Endothelial cell (in vitro differentiated cells): ENCODE measurements at regions not wholly inside any gene's neighbourhood (a gene's known extent, or its start where the extent isn't known, plus 50 kb on each side); places are given as distances from the start of the nearest gene placed in this dataset.

Experiments
- DNase-seq: peaks from one replicate; pipeline ENCODE4 v3.0.0; 2021; ENCODE audit warnings: low spot score
- H3K27ac Mint-ChIP-seq: one replicate; pipeline ENCODE4 v1.8.0; 2021; ENCODE audit warnings: mixed read lengths, inconsistent platforms; ENCODE audit not compliant: unreplicated experiment
- H3K27me3 Mint-ChIP-seq: one replicate; pipeline ENCODE4 v1.8.0; 2021; ENCODE audit warnings: mild to moderate bottlenecking, moderate library complexity, mixed read lengths, inconsistent platforms; ENCODE audit not compliant: unreplicated experiment
- H3K36me3 Mint-ChIP-seq: one replicate; pipeline ENCODE4 v1.8.0; 2021; ENCODE audit warnings: mild to moderate bottlenecking, low read depth, mixed read lengths, inconsistent platforms; ENCODE audit not compliant: unreplicated experiment
- H3K4me1 Mint-ChIP-seq: one replicate; pipeline ENCODE4 v1.8.0; 2021; ENCODE audit warnings: mild to moderate bottlenecking, mixed read lengths, inconsistent platforms; ENCODE audit not compliant: unreplicated experiment
- H3K4me3 Mint-ChIP-seq: one replicate; pipeline ENCODE4 v1.8.0; 2021; ENCODE audit warnings: mild to moderate bottlenecking, mixed read lengths, inconsistent platforms; ENCODE audit not compliant: unreplicated experiment
- H3K9me3 Mint-ChIP-seq: one replicate; pipeline ENCODE4 v1.8.0; 2021; ENCODE audit warnings: mixed read lengths, inconsistent platforms; ENCODE audit not compliant: unreplicated experiment
- TF ChIP-seq, protein P1 (sequence below): fragments of 200-600 bp; sonication (generic); IDR thresholded peaks from one replicate; pipeline ENCODE4 v1.5.0; 2021; ENCODE audit warnings: antibody characterized with exemption; ENCODE audit not compliant: unreplicated experiment

DNA sequence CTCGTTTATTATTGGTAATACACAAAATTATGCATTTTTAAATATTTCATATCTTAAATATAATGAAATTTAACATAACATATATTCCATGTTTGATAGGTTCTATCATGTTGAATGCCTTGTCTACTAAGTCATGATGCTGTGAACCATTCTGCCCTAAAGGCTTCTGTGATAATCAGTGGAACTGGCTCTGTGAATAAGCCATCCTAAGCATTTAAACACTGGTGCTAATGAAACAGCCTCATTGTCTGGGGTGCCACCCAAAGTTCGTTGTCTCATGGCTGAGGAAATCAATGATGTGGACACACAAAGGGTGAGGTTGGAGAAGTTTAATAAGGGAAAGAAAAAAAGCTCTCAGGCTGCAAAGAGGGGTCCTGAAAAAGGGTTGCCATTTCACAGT, 264.7 kb upstream of the ZRANB2 start:
- Mint-ChIP-seq H3K27ac (no peak overlapping the region), H3K36me3 (peaks cover 12% of the 10 kb centered on the region), H3K4me3 (no peak overlapping the region), H3K4me1 (no peaks in the 10 kb centered on the region), H3K9me3 (peaks cover 3% of the 10 kb centered on the region), H3K27me3 (no peaks in the 10 kb centered on the region)
- TF ChIP-seq, protein P1, sequence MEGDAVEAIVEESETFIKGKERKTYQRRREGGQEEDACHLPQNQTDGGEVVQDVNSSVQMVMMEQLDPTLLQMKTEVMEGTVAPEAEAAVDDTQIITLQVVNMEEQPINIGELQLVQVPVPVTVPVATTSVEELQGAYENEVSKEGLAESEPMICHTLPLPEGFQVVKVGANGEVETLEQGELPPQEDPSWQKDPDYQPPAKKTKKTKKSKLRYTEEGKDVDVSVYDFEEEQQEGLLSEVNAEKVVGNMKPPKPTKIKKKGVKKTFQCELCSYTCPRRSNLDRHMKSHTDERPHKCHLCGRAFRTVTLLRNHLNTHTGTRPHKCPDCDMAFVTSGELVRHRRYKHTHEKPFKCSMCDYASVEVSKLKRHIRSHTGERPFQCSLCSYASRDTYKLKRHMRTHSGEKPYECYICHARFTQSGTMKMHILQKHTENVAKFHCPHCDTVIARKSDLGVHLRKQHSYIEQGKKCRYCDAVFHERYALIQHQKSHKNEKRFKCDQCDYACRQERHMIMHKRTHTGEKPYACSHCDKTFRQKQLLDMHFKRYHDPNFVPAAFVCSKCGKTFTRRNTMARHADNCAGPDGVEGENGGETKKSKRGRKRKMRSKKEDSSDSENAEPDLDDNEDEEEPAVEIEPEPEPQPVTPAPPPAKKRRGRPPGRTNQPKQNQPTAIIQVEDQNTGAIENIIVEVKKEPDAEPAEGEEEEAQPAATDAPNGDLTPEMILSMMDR: no peak
- DNase-seq: no peak

- H3K4me1 Mint-ChIP-seq: no peaks in the 10 kb centered on the region
- TF ChIP-seq, protein P1: no peak
- no peak overlapping the region for H3K4me3 Mint-ChIP-seq
- no peak for DNase-seq
- no peak overlapping the region for H3K27ac Mint-ChIP-seq
- peaks cover 17% of the 10 kb centered on the region for H3K36me3 Mint-ChIP-seq
- H3K9me3 Mint-ChIP-seq: peaks cover 10% of the 10 kb centered on the region
- H3K27me3 Mint-ChIP-seq: peaks cover 2% of the 10 kb centered on the region
Measured at GRCh38 chr1:71343686-71344416, 263.0 kb upstream of the ZRANB2 start.

- H3K36me3 Mint-ChIP-seq: peaks cover 17% of the 10 kb centered on the region
- TF ChIP-seq, protein P1: no peak
- peaks cover 3% of the 10 kb centered on the region for H3K27me3 Mint-ChIP-seq
- H3K4me1 Mint-ChIP-seq: no peaks in the 10 kb centered on the region
- H3K4me3 Mint-ChIP-seq: no peak overlapping the region
- peaks cover 10% of the 10 kb centered on the region for H3K9me3 Mint-ChIP-seq
- no peak for DNase-seq
- no peak overlapping the region for H3K27ac Mint-ChIP-seq
Measured at GRCh38 chr1:71339238-71339637, 258.4 kb upstream of the ZRANB2 start.

GRCh38 chr1:71330991-71331390, 250.2 kb upstream of the ZRANB2 start:
- no peak for DNase-seq
- TF ChIP-seq, protein P1: no peak
- H3K4me1 Mint-ChIP-seq: no peaks in the 10 kb centered on the region
- H3K36me3 Mint-ChIP-seq: no peaks in the 10 kb centered on the region
- no peaks in the 10 kb centered on the region for H3K9me3 Mint-ChIP-seq
- no peak overlapping the region for H3K27ac Mint-ChIP-seq
- no peaks in the 10 kb centered on the region for H3K27me3 Mint-ChIP-seq
- no peak overlapping the region for H3K4me3 Mint-ChIP-seq

- H3K4me3 Mint-ChIP-seq: no peak overlapping the region
- H3K4me1 Mint-ChIP-seq: no peaks in the 10 kb centered on the region
- H3K9me3 Mint-ChIP-seq: no peaks in the 10 kb centered on the region
- TF ChIP-seq, protein P1: no peak
- no peak overlapping the region for H3K27ac Mint-ChIP-seq
- H3K27me3 Mint-ChIP-seq: no peaks in the 10 kb centered on the region
- H3K36me3 Mint-ChIP-seq: no peaks in the 10 kb centered on the region
- DNase-seq: no peak
Measured at GRCh38 chr1:71324671-71325267, 243.9 kb upstream of the ZRANB2 start.
